Sigmoid colon (tissue), 6 donors: ENCODE measurements at regions not wholly inside any gene's neighbourhood (a gene's known extent, or its start where the extent isn't known, plus 50 kb on each side); places are given as distances from the start of the nearest gene placed in this dataset.
A peak's percentile ranks its signal among the peaks of the same experiment; 100 is the strongest.

ENCODE experiments used
- DNase-seq: peaks from one replicate; pipeline ENCODE4 v3.0.0-alpha.2; 2019
- H3K27ac ChIP-seq, 4 donors: fragments of 200-600 bp; sonication (generic); one replicate each; pipeline ENCODE4 v1.5.1; 2016 to 2019; ENCODE audit warnings: mild to moderate bottlenecking in 1 of 4
- H3K27me3 ChIP-seq, 3 donors: fragments of 200-600 bp; sonication (generic); one replicate each; pipeline ENCODE4 v1.5.1; 2019; ENCODE audit warnings: mild to moderate bottlenecking in 1 of 3
- H3K36me3 ChIP-seq, 4 donors: fragments of 200-600 bp; sonication (generic); one replicate each; pipeline ENCODE4 v1.5.1; 2016 to 2019
- H3K4me1 ChIP-seq, 4 donors: fragments of 200-600 bp; sonication (generic); one replicate each; pipeline ENCODE4 v1.5.1; 2017 to 2019
- H3K4me3 ChIP-seq, 4 donors: fragments of 200-600 bp; sonication (generic); one replicate each; pipeline ENCODE4 v1.5.1; 2017 to 2019; ENCODE audit warnings: mild to moderate bottlenecking in 2 of 4, moderate library complexity in 1 of 4
- H3K9me3 ChIP-seq, 4 donors: fragments of 200-600 bp in 3 of 4; sonication (generic) in 3 of 4; one replicate each; pipeline versions ENCODE4 v1.5.1 to v1.6.1; 2013 to 2019
- CTCF ChIP-seq, 4 experiments: fragments of 450-650 bp in 3 of 4; fragments of 200-600 bp in 1 of 4; IDR thresholded peaks; one replicate each; pipeline ENCODE4 v1.5.1; 2016 to 2019; ENCODE audit warnings: antibody characterized with exemption in 4 of 4, mild to moderate bottlenecking in 3 of 4, moderate library complexity in 2 of 4
- EP300 ChIP-seq, 4 donors: sonication (generic); formaldehyde crosslinking; IDR thresholded peaks; one replicate each; pipeline ENCODE4 v1.6.1; 2017; ENCODE audit warnings: antibody characterized with exemption in 4 of 4
- POLR2A ChIP-seq, 2 donors: fragments of 450-650 bp; IDR thresholded peaks; one replicate each; pipeline ENCODE4 v1.6.1; 2016; ENCODE audit warnings: antibody characterized with exemption in 2 of 2, mild to moderate bottlenecking in 2 of 2, moderate library complexity in 2 of 2
- POLR2AphosphoS5 ChIP-seq, 4 donors: sonication (generic); formaldehyde crosslinking; IDR thresholded peaks; one replicate each; pipeline ENCODE4 v1.6.1; 2017; ENCODE audit warnings: antibody characterized with exemption in 4 of 4
- WGBS, 2 donors: extraction: QIAGEN DNeasy Blood & Tissue Kit; methylation state at CpG; one replicate each; pipeline ENCODE4 v1.1.7; 2013; 5-methylcytosine and 5-hydroxymethylcytosine counted together
- intact Hi-C: fragments of 100-400 bp; cut with DNase I; formaldehyde crosslinking; loops from one replicate; pipeline ENCODE4 v1.15.1; 2023
- donor health status: healthy with polysubstance abuse.
- donor health status: healthy.

GRCh38 chr14:42947991-42948390 lies 1341.3 kb downstream of the LRFN5 start:
- H3K4me3 ChIP-seq = no peak overlapping the region
- no peaks in the 10 kb centered on the region for H3K9me3 ChIP-seq
- H3K36me3 ChIP-seq = no peaks in the 10 kb centered on the region
- H3K27ac ChIP-seq = no peak overlapping the region
- no peak for DNase-seq
- TF ChIP-seq CTCF (IDR thresholded peaks at IDR 0.05) = no peak
- TF ChIP-seq POLR2A (IDR thresholded peaks at IDR 0.05) = no peak
- no peak for TF ChIP-seq EP300 (IDR thresholded peaks at IDR 0.05)
- no peak for TF ChIP-seq POLR2AphosphoS5 (IDR thresholded peaks at IDR 0.05)
- no peaks in the 10 kb centered on the region for H3K4me1 ChIP-seq
- H3K27me3 ChIP-seq = no peaks in the 10 kb centered on the region
- intact Hi-C loops = no loop called here

- Histone ChIP-seq H3K4me3 (no peak overlapping the region), H3K27me3 (no peaks in the 10 kb centered on the region), H3K9me3 (no peaks in the 10 kb centered on the region), H3K27ac (no peak overlapping the region), H3K4me1 (no peaks in the 10 kb centered on the region), H3K36me3 (no peaks in the 10 kb centered on the region)
- intact Hi-C loops = no loop called here
- no peak for TF ChIP-seq EP300 (IDR thresholded peaks at IDR 0.05)
- no peak for TF ChIP-seq CTCF (IDR thresholded peaks at IDR 0.05)
- TF ChIP-seq POLR2AphosphoS5 (IDR thresholded peaks at IDR 0.05) = no peak
- TF ChIP-seq POLR2A (IDR thresholded peaks at IDR 0.05) = no peak
- WGBS, 2 donors = 67 to 83% methylated on average over 2 of the region's 2 CpGs
- no peak for DNase-seq
These were observed 1337.6 kb downstream of the LRFN5 start for GRCh38 chr14:42944284-42944683.

- H3K4me3 ChIP-seq = no peak overlapping the region
- no peak overlapping the region for H3K27ac ChIP-seq
- H3K4me1 ChIP-seq = no peaks in the 10 kb centered on the region
- TF ChIP-seq POLR2AphosphoS5 (IDR thresholded peaks at IDR 0.05) (no peak), CTCF (IDR thresholded peaks at IDR 0.05) (no peak), POLR2A (IDR thresholded peaks at IDR 0.05) (no peak), EP300 (IDR thresholded peaks at IDR 0.05) (no peak)
- no peaks in the 10 kb centered on the region for H3K27me3 ChIP-seq
- WGBS, 2 donors = 66 to 81% methylated on average over 2 of the region's 2 CpGs
- H3K36me3 ChIP-seq = no peaks in the 10 kb centered on the region
- intact Hi-C loops = no loop called here
- DNase-seq = no peak
- H3K9me3 ChIP-seq = no peaks in the 10 kb centered on the region
These were observed 1324.6 kb downstream of the LRFN5 start for GRCh38 chr14:42931308-42931707.

- Histone ChIP-seq H3K27me3 (no peaks in the 10 kb centered on the region), H3K27ac (no peak overlapping the region), H3K4me1 (no peaks in the 10 kb centered on the region), H3K4me3 (no peak overlapping the region), H3K9me3 (no peaks in the 10 kb centered on the region), H3K36me3 (no peaks in the 10 kb centered on the region)
- WGBS, 2 donors = 29 to 53% methylated on average over 5 of the region's 5 CpGs
- TF ChIP-seq EP300 (IDR thresholded peaks at IDR 0.05) (no peak), POLR2A (IDR thresholded peaks at IDR 0.05) (no peak), POLR2AphosphoS5 (IDR thresholded peaks at IDR 0.05) (peak in 1 of 4 donors; percentile 25)
- no peak for DNase-seq
- intact Hi-C loops = no loop called here
These were observed 1323.3 kb downstream of the LRFN5 start for GRCh38 chr14:42929806-42930480.

GRCh38 chr14:42927313-42927712 lies 1320.6 kb downstream of the LRFN5 start:
- TF ChIP-seq EP300 (IDR thresholded peaks at IDR 0.05) = no peak
- no peak for TF ChIP-seq POLR2AphosphoS5 (IDR thresholded peaks at IDR 0.05)
- no peak for TF ChIP-seq CTCF (IDR thresholded peaks at IDR 0.05)
- no peak for TF ChIP-seq POLR2A (IDR thresholded peaks at IDR 0.05)
- no peak overlapping the region for H3K27ac ChIP-seq
- no peaks in the 10 kb centered on the region for H3K4me1 ChIP-seq
- WGBS, 2 donors = 92 to 97% methylated on average over 2 of the region's 2 CpGs
- H3K27me3 ChIP-seq = no peaks in the 10 kb centered on the region
- H3K36me3 ChIP-seq = no peaks in the 10 kb centered on the region
- no peak for DNase-seq
- intact Hi-C loops = no loop called here
- H3K9me3 ChIP-seq = peaks cover 0 to 3% (median 0%) of the 10 kb centered on the region in 4 donors
- no peak overlapping the region for H3K4me3 ChIP-seq
